Neuronal stem cell (in vitro differentiated cells): ENCODE measurements at regions not wholly inside any gene's neighbourhood (a gene's known extent, or its start where the extent isn't known, plus 50 kb on each side); places are given as distances from the start of the nearest gene placed in this dataset.

Experiments
- DNase-seq: peaks from one replicate; pipeline ENCODE4 v3.0.0-alpha.2; 2013; ENCODE audit warnings: low spot score
- H2AFZ ChIP-seq: one replicate; pipeline ENCODE4 v1.6.1; 2013; ENCODE audit warnings: mild to moderate bottlenecking, low read length, inconsistent platforms
- H2AK5ac ChIP-seq: 2 replicates; pipeline ENCODE4 v1.6.1; 2013; ENCODE audit warnings: low read depth, mild to moderate bottlenecking, inconsistent platforms, low read length, moderate library complexity, mixed read lengths
- H2BK120ac ChIP-seq: 2 replicates; pipeline ENCODE4 v1.6.1; 2013; ENCODE audit warnings: low read depth, mild to moderate bottlenecking, inconsistent platforms, low read length, moderate library complexity, mixed read lengths
- H2BK12ac ChIP-seq: one replicate; pipeline ENCODE4 v1.6.1; 2013; ENCODE audit warnings: low read length, inconsistent platforms
- H2BK15ac ChIP-seq: 2 replicates; pipeline ENCODE4 v1.6.1; 2013; ENCODE audit warnings: mild to moderate bottlenecking, low read length, inconsistent platforms, mixed read lengths
- H2BK5ac ChIP-seq: one replicate; pipeline ENCODE4 v1.6.1; 2013; ENCODE audit warnings: inconsistent platforms, mild to moderate bottlenecking, low read length, moderate library complexity
- H3K14ac ChIP-seq: one replicate; pipeline ENCODE4 v1.6.1; 2013; ENCODE audit warnings: low read length, inconsistent platforms
- H3K18ac ChIP-seq: 2 replicates; pipeline ENCODE4 v1.6.1; 2013; ENCODE audit warnings: low read length, inconsistent platforms
- H3K23ac ChIP-seq: 2 replicates; pipeline ENCODE4 v1.6.1; 2013; ENCODE audit warnings: low read depth, mild to moderate bottlenecking, mixed read lengths, low read length, inconsistent platforms; ENCODE audit not compliant: poor library complexity
- H3K27ac ChIP-seq: replicated peaks from 3 replicates; pipeline ENCODE4 v1.5.1; 2013; ENCODE audit warnings: low read length, inconsistent platforms
- H3K27me3 ChIP-seq, 3 experiments: 2 replicates each; pipeline ENCODE4 v1.6.1; 2013; ENCODE audit warnings: low read length in 3 of 3, mild to moderate bottlenecking in 2 of 3, inconsistent platforms in 1 of 3, low read depth in 1 of 3, mixed read lengths in 1 of 3, moderate library complexity in 1 of 3; ENCODE audit not compliant: control insufficient read depth in 3 of 3, insufficient read depth in 3 of 3
- H3K36me3 ChIP-seq, 2 donors: replicated peaks in 1 of 2; 2 replicates each; pipeline ENCODE4 v1.6.1; 2013; ENCODE audit warnings: low read length in 2 of 2; ENCODE audit not compliant: control insufficient read depth in 2 of 2, insufficient read depth in 2 of 2
- H3K4ac ChIP-seq: 2 replicates; pipeline ENCODE4 v1.6.1; 2013; ENCODE audit warnings: inconsistent platforms, mild to moderate bottlenecking, low read length, moderate library complexity
- H3K4me1 ChIP-seq, 2 donors: 1 replicate in 1 of 2; 2 replicates in 1 of 2; pipeline ENCODE4 v1.6.1; 2013; ENCODE audit warnings: low read length in 2 of 2, low read depth in 1 of 2; ENCODE audit not compliant: control insufficient read depth in 2 of 2, insufficient read depth in 1 of 2
- H3K4me2 ChIP-seq: one replicate; pipeline ENCODE4 v1.6.1; 2013; ENCODE audit warnings: mild to moderate bottlenecking, low read length, inconsistent platforms; ENCODE audit not compliant: insufficient read depth, poor library complexity, severe bottlenecking
- H3K4me3 ChIP-seq, 2 donors: 2 replicates each; pipeline ENCODE4 v1.5.1; 2013; ENCODE audit warnings: low read length in 2 of 2, mild to moderate bottlenecking in 2 of 2, inconsistent platforms in 1 of 2, moderate library complexity in 1 of 2
- H3K79me1 ChIP-seq: one replicate; pipeline ENCODE4 v1.6.1; 2013; ENCODE audit warnings: low read depth, mild to moderate bottlenecking, inconsistent platforms, low read length, moderate library complexity
- H3K9ac ChIP-seq: one replicate; pipeline ENCODE4 v1.6.1; 2013; ENCODE audit warnings: mild to moderate bottlenecking, low read depth, low read length, inconsistent platforms; ENCODE audit not compliant: poor library complexity
- H3K9me3 ChIP-seq, 2 donors: replicated peaks in 1 of 2; 2 replicates each; pipeline versions ENCODE3 to v1.6.1; 2013; ENCODE audit warnings: low read length in 2 of 2, mild to moderate bottlenecking in 2 of 2, inconsistent platforms in 1 of 2, low read depth in 1 of 2, mixed read lengths in 1 of 2, moderate library complexity in 1 of 2; ENCODE audit not compliant: control insufficient read depth in 2 of 2, insufficient read depth in 1 of 2
- H4K8ac ChIP-seq: one replicate; pipeline ENCODE4 v1.6.1; 2013; ENCODE audit warnings: low read depth, mild to moderate bottlenecking, inconsistent platforms, low read length, moderate library complexity
- H4K91ac ChIP-seq: one replicate; pipeline ENCODE4 v1.6.1; 2013; ENCODE audit warnings: low read length, low read depth, mild to moderate bottlenecking, inconsistent platforms; ENCODE audit not compliant: poor library complexity
- WGBS, 2 donors: extraction: QIAGEN DNeasy Blood & Tissue Kit; methylation state at CpG; one replicate each; pipeline ENCODE4 v1.1.7; 2013; ENCODE audit warnings: missing lambda C conversion rate in 2 of 2, mixed read lengths in 1 of 2; ENCODE audit not compliant: insufficient read length in 2 of 2, insufficient replicate concordance in 1 of 2; ENCODE audit errors: extremely low coverage in 2 of 2; 5-methylcytosine and 5-hydroxymethylcytosine counted together

DNA sequence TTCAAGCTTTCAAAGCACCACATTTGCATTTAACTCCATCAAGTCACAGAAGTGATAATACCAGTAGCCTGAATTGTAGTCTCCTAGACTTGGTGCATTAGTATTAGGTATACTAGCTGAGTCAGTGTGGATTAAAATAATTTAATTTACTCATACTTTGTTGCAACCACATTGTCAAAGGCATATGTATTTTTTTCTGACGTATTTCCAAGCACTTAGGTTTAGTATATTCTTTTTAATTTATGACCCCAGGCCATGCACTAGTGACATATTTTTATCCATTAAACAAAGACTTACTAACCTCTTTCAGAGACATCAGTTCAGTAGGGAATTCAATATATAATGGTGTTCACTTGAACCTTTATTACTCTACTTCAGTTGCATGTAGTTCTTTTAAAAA, 1894.5 kb downstream of the NCAM2 start:
- no peak overlapping the region for H4K8ac ChIP-seq
- no peak overlapping the region for H3K9ac ChIP-seq
- WGBS, 2 donors: no CpG with 5 or more reads among the region's 1 CpG
- H2BK12ac ChIP-seq: no peak overlapping the region
- no peak overlapping the region for H4K91ac ChIP-seq
- H2BK120ac ChIP-seq: no peak overlapping the region
- no peak overlapping the region for H2BK5ac ChIP-seq
- H3K4me3 ChIP-seq: no peak overlapping the region
- H3K4me2 ChIP-seq: no peak overlapping the region
- H3K27me3 ChIP-seq: no peaks in the 10 kb centered on the region
- no peak overlapping the region for H3K4ac ChIP-seq
- no peak for DNase-seq
- H3K4me1 ChIP-seq: peaks cover 2 to 12% of the 10 kb centered on the region in 2 donors
- no peak overlapping the region for H3K18ac ChIP-seq
- H3K27ac ChIP-seq: no peak overlapping the region
- H2AK5ac ChIP-seq: no peak overlapping the region
- H3K23ac ChIP-seq: no peak overlapping the region
- peaks cover 0 to 1% of the 10 kb centered on the region in 2 donors for H3K9me3 ChIP-seq
- no peaks in the 10 kb centered on the region for H3K36me3 ChIP-seq
- H2AFZ ChIP-seq: no peak overlapping the region
- no peak overlapping the region for H3K14ac ChIP-seq
- no peaks in the 10 kb centered on the region for H3K79me1 ChIP-seq
- no peak overlapping the region for H2BK15ac ChIP-seq

DNA sequence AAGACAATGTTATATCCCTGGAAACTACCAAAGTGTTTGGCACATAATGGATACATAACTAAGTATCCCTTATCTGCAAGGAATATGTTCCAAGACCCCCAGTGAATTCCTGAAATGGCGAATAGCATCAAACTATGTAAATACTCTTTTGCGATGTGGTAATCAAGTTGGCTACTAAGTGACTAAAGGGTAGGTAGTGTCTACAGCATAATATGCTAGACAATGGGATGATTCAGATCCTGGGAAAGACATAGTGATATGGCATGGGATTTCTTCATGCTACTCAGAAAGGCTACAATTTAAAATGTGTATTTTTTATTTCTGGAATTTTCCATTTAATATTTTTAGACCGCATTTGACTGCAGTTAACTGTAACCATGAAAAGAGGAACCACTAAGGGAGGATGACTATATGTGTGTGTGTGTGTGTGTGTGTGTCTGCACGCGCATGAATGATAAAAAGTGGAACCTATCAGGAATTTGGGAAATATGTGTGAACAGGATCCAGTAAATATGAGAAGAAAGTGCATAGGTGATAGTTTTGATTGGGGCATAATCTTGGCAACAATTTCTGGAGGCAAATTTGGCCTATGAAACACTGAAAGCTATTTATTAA, 1899.9 kb downstream of the NCAM2 start:
- no peak overlapping the region for H2BK5ac ChIP-seq
- H3K23ac ChIP-seq: no peak overlapping the region
- H2BK120ac ChIP-seq: no peak overlapping the region
- H4K91ac ChIP-seq: no peak overlapping the region
- H2BK15ac ChIP-seq: no peak overlapping the region
- no peak overlapping the region for H3K9ac ChIP-seq
- no peak overlapping the region for H3K14ac ChIP-seq
- H3K36me3 ChIP-seq: no peaks in the 10 kb centered on the region
- H3K4me2 ChIP-seq: no peak overlapping the region
- no peaks in the 10 kb centered on the region for H3K79me1 ChIP-seq
- no peaks in the 10 kb centered on the region for H3K27me3 ChIP-seq
- no peak overlapping the region for H2AFZ ChIP-seq
- H3K18ac ChIP-seq: no peak overlapping the region
- no peak overlapping the region for H3K27ac ChIP-seq
- no peak overlapping the region for H3K4ac ChIP-seq
- no peak for DNase-seq
- H2BK12ac ChIP-seq: no peak overlapping the region
- H4K8ac ChIP-seq: no peak overlapping the region
- no peaks in the 10 kb centered on the region for H3K9me3 ChIP-seq
- H2AK5ac ChIP-seq: no peak overlapping the region
- peaks cover 0 to 3% of the 10 kb centered on the region in 2 donors for H3K4me1 ChIP-seq
- H3K4me3 ChIP-seq: no peak overlapping the region
- no CpG with 5 or more reads among the region's 5 CpGs for WGBS, 2 donors

DNA sequence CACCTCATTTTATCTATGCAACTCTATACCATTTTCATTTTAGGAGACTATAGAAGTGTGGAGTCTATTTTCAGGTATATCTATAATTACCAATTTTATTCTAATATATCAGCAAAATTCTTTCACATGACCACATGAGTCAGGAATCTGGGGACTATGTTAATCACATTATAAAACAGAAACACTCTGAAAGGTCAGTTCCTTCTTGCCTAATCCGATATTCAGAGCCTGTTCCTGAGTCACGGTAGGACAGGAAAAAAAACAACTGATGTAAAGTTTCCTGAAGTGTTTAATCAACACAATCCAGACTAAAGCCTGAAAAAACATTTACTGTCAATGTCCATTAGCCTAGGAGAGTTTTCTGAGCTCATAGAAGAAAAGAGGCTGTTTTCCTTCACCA, 1902.3 kb downstream of the NCAM2 start:
- Histone ChIP-seq H2AFZ (peak overlapping the region; percentile 49), H3K36me3 (no peaks in the 10 kb centered on the region), H3K18ac (no peak overlapping the region), H3K4ac (no peak overlapping the region), H3K9ac (no peak overlapping the region), H2AK5ac (no peak overlapping the region), H4K8ac (no peak overlapping the region), H2BK120ac (no peak overlapping the region), H3K23ac (no peak overlapping the region), H2BK15ac (no peak overlapping the region), H3K4me1 (no peaks in the 10 kb centered on the region), H3K4me2 (no peak overlapping the region), H3K27me3 (no peaks in the 10 kb centered on the region), H2BK12ac (no peak overlapping the region), H3K9me3 (no peaks in the 10 kb centered on the region), H3K4me3 (no peak overlapping the region), H3K14ac (no peak overlapping the region), H3K79me1 (no peaks in the 10 kb centered on the region), H4K91ac (no peak overlapping the region), H3K27ac (no peak overlapping the region), H2BK5ac (no peak overlapping the region)
- no peak for DNase-seq
- WGBS, 2 donors: no CpG with 5 or more reads among the region's 2 CpGs

DNA sequence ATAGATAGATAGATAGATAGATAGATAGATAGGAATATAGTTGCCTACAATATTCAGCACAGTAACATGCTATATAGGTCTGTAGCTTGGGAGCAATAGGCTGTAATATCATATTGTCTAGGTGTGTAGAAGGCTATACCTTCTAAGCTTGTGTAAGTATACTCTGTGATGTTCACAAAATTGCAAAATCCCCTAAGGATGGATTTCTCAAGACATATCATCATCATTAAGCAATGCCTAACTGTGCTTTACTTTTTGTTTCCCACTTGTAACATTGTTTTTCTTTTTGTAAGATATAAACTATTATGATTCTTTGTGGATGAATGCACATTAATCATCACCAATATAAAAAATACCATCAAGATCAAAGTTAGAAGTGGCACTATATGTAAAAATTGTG, 1905.6 kb downstream of the NCAM2 start:
- H3K4me3 ChIP-seq: no peak overlapping the region
- H3K27me3 ChIP-seq: no peaks in the 10 kb centered on the region
- no peak overlapping the region for H3K14ac ChIP-seq
- H3K4me1 ChIP-seq: no peaks in the 10 kb centered on the region
- H3K4me2 ChIP-seq: no peak overlapping the region
- no peak overlapping the region for H3K27ac ChIP-seq
- no peak overlapping the region for H2BK15ac ChIP-seq
- no peaks in the 10 kb centered on the region for H3K79me1 ChIP-seq
- no peak overlapping the region for H2BK5ac ChIP-seq
- no peak overlapping the region for H3K18ac ChIP-seq
- H3K36me3 ChIP-seq: no peaks in the 10 kb centered on the region
- no peak overlapping the region for H3K9ac ChIP-seq
- H4K8ac ChIP-seq: no peak overlapping the region
- no peak overlapping the region for H2AFZ ChIP-seq
- H4K91ac ChIP-seq: no peak overlapping the region
- H2BK120ac ChIP-seq: no peak overlapping the region
- H3K23ac ChIP-seq: no peak overlapping the region
- no peaks in the 10 kb centered on the region for H3K9me3 ChIP-seq
- no peak overlapping the region for H3K4ac ChIP-seq
- H2BK12ac ChIP-seq: no peak overlapping the region
- DNase-seq: no peak
- no peak overlapping the region for H2AK5ac ChIP-seq
